Loucy (cell line): ENCODE measurements at regions not wholly inside any gene's neighbourhood (a gene's known extent, or its start where the extent isn't known, plus 50 kb on each side); places are given as distances from the start of the nearest gene placed in this dataset.

Source experiments
- EZH2phosphoT487 ChIP-seq: fragments of 200-600 bp; IDR thresholded peaks from 2 replicates; pipeline ENCODE4 v1.6.1; 2018; ENCODE audit warnings: antibody characterized with exemption, mild to moderate bottlenecking, moderate library complexity, borderline replicate concordance
- TF ChIP-seq, protein P1 (sequence below): fragments of 200-600 bp; sonication (generic); conservative IDR thresholded peaks from 2 replicates; pipeline ENCODE4 v1.5.1; 2014; ENCODE audit warnings: mild to moderate bottlenecking, antibody characterized with exemption, low read length

DNA sequence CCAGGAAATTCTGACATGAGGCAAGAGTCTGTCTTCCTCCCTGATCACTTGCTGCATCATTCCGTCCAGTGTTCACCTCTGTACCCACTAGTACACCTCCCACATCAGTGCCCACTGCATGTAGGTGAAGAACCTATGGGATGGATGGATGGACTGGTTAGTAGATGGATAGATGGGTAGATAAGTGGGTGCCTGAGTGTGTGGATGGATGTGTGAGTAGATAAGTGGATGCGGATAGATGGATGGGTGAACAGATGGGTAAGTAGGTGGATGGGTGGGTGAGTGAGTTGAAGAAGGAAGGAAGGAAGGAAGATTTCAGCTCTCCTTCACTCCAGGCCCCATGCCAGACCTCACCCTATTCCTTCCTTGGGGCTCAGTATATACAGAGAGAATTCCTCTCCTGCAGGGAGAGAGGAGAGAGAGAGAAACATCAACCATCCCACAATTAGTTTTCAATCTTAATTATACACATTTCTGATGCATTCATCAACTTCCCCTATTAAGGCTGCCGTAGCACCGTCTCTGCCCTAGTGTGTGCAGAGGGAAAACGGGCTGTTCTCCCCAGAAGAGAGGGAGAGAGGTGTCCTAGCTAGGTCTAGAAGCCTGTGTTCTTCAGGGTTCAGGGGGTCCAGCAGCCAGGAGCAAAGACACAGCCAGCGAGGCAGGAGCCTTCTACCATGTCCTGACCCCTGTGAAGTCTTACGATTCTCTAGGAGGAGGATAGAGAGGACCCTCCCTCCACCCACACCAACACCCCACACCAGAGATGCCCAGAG, 125.3 kb downstream of the BUD13 start:
- TF ChIP-seq, protein P1, sequence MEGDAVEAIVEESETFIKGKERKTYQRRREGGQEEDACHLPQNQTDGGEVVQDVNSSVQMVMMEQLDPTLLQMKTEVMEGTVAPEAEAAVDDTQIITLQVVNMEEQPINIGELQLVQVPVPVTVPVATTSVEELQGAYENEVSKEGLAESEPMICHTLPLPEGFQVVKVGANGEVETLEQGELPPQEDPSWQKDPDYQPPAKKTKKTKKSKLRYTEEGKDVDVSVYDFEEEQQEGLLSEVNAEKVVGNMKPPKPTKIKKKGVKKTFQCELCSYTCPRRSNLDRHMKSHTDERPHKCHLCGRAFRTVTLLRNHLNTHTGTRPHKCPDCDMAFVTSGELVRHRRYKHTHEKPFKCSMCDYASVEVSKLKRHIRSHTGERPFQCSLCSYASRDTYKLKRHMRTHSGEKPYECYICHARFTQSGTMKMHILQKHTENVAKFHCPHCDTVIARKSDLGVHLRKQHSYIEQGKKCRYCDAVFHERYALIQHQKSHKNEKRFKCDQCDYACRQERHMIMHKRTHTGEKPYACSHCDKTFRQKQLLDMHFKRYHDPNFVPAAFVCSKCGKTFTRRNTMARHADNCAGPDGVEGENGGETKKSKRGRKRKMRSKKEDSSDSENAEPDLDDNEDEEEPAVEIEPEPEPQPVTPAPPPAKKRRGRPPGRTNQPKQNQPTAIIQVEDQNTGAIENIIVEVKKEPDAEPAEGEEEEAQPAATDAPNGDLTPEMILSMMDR, result no peak
- no peak for TF ChIP-seq EZH2phosphoT487
